ENCODE measurements at regions not wholly inside any gene's neighbourhood (a gene's known extent, or its start where the extent isn't known, plus 50 kb on each side); places are given as distances from the start of the nearest gene placed in this dataset.

- Histone ChIP-seq H3K4me3 (ENCODE audit: low read length) (no peak overlapping the region), H3K36me3 (ENCODE audit: insufficient read depth, low read length) (no peaks in the 10 kb centered on the region), H3F3A (ENCODE audit: insufficient read depth, low read length, poor library complexity, severe bottlenecking) (no peaks in the 10 kb centered on the region), H3K9me2 (ENCODE audit: insufficient read depth, low read length) (no peaks in the 10 kb centered on the region), H3K9me3 (ENCODE audit: low read length) (peaks cover 3% of the 10 kb centered on the region), H3K9ac (ENCODE audit: low read length) (no peak overlapping the region), H3K79me2 (replicated peaks; ENCODE audit: insufficient read depth, low read length) (no peaks in the 10 kb centered on the region), H3K4me2 (ENCODE audit: low read length) (no peak overlapping the region), H3K27ac (ENCODE audit: low read length) (no peak overlapping the region), H2AFZ (ENCODE audit: low read depth, low read length) (no peak overlapping the region), H4K20me1 (ENCODE audit: insufficient read depth) (no peaks in the 10 kb centered on the region), H3K27me3 (ENCODE audit: insufficient read depth, low read depth, low read length) (no peaks in the 10 kb centered on the region)
- TF ChIP-seq REST (IDR thresholded peaks at IDR 0.05; ENCODE audit: borderline replicate concordance) = no peak
- no peak for TF ChIP-seq RAD21 (conservative IDR thresholded peaks at IDR 0.05)
- no peak for TF ChIP-seq SMC3 (conservative IDR thresholded peaks at IDR 0.05; ENCODE audit: poor library complexity)
- TF ChIP-seq MXI1 (conservative IDR thresholded peaks at IDR 0.05; ENCODE audit: poor library complexity, severe bottlenecking) = no peak
- TF ChIP-seq EP300 (conservative IDR thresholded peaks at IDR 0.05; ENCODE audit: poor library complexity, severe bottlenecking) = no peak
- no peak for TF ChIP-seq EZH2 (IDR thresholded peaks at IDR 0.05; ENCODE audit: borderline replicate concordance, insufficient read depth, low read length, poor library complexity, severe bottlenecking)
- TF ChIP-seq TAF1 (IDR thresholded peaks at IDR 0.05; ENCODE audit: low read depth) = no peak
- no peak for TF ChIP-seq CTCF (IDR thresholded peaks at IDR 0.05; ENCODE audit: poor library complexity, severe bottlenecking)
- TF ChIP-seq POLR2AphosphoS5 (IDR thresholded peaks at IDR 0.05) = no peak
Measured at GRCh38 chr7:138297526-138297925, 162.5 kb upstream of the TRIM24 start.

GRCh38 chr7:138299066-138299465 lies 161.0 kb upstream of the TRIM24 start:
- no peaks in the 10 kb centered on the region for H4K20me1 ChIP-seq (ENCODE audit: insufficient read depth)
- no peak overlapping the region for H2AFZ ChIP-seq (ENCODE audit: low read depth, low read length)
- H3K79me2 ChIP-seq (replicated peaks; ENCODE audit: insufficient read depth, low read length) = no peaks in the 10 kb centered on the region
- H3K27ac ChIP-seq (ENCODE audit: low read length) = no peak overlapping the region
- H3K27me3 ChIP-seq (ENCODE audit: insufficient read depth, low read depth, low read length) = no peaks in the 10 kb centered on the region
- no peaks in the 10 kb centered on the region for H3K36me3 ChIP-seq (ENCODE audit: insufficient read depth, low read length)
- no peak overlapping the region for H3K4me3 ChIP-seq (ENCODE audit: low read length)
- TF ChIP-seq CTCF (IDR thresholded peaks at IDR 0.05; ENCODE audit: poor library complexity, severe bottlenecking) = no peak
- no peak for TF ChIP-seq EP300 (conservative IDR thresholded peaks at IDR 0.05; ENCODE audit: poor library complexity, severe bottlenecking)
- TF ChIP-seq RAD21 (conservative IDR thresholded peaks at IDR 0.05) = no peak
- TF ChIP-seq MXI1 (conservative IDR thresholded peaks at IDR 0.05; ENCODE audit: poor library complexity, severe bottlenecking) = no peak
- no peak for TF ChIP-seq SMC3 (conservative IDR thresholded peaks at IDR 0.05; ENCODE audit: poor library complexity)
- TF ChIP-seq TAF1 (IDR thresholded peaks at IDR 0.05; ENCODE audit: low read depth) = no peak
- TF ChIP-seq REST (IDR thresholded peaks at IDR 0.05; ENCODE audit: borderline replicate concordance) = no peak
- no peak for TF ChIP-seq POLR2AphosphoS5 (IDR thresholded peaks at IDR 0.05)
- H3K9me2 ChIP-seq (ENCODE audit: insufficient read depth, low read length) = no peaks in the 10 kb centered on the region
- no peak overlapping the region for H3K9ac ChIP-seq (ENCODE audit: low read length)
- H3F3A ChIP-seq (ENCODE audit: insufficient read depth, low read length, poor library complexity, severe bottlenecking) = no peaks in the 10 kb centered on the region
- H3K4me2 ChIP-seq (ENCODE audit: low read length) = no peak overlapping the region
- H3K9me3 ChIP-seq (ENCODE audit: low read length) = peaks cover 3% of the 10 kb centered on the region

Measured in neural cell (in vitro differentiated cells).